Endothelial cell of umbilical vein (primary cell): ENCODE measurements at regions not wholly inside any gene's neighbourhood (a gene's known extent, or its start where the extent isn't known, plus 50 kb on each side); places are given as distances from the start of the nearest gene placed in this dataset.

Experiments
- BruUV-seq: library from RNA; stranded (reverse); fragments of 400-500 nt; replicated peaks from 2 replicates; lab custom pipeline; 2021; lab: Mats Ljungman, UMichigan
- CTCF ChIA-PET: fragments of 300-600, 350-600 bp; sonication (Branson Sonifier 250); formaldehyde crosslinking; loops from one replicate; lab custom pipeline; 2021; ENCODE audit warnings: antibody characterized with exemption, inconsistent platforms; lab: Charles Lee
- POLR2A ChIA-PET: fragments of 300-600, 350-600 bp; sonication (Branson Sonifier 250); formaldehyde crosslinking; loops from one replicate; lab custom pipeline; 2021; ENCODE audit warnings: antibody characterized with exemption, inconsistent platforms; lab: Charles Lee
- DNase-seq: peaks from one replicate; pipeline ENCODE4 v3.0.0-alpha.2; 2011; ENCODE audit warnings: low read depth, low spot score
- FAIRE-seq: peaks from 2 replicates; lab custom pipeline; 2011; peaks lifted over from hg19 to GRCh38; lab: Jason Lieb, UNC
- H2AFZ ChIP-seq: 2 replicates; pipeline ENCODE4 v1.6.0; 2012; ENCODE audit warnings: low read depth, low read length, control low read depth, inconsistent platforms
- H3K27ac ChIP-seq: 2 replicates; pipeline ENCODE4 v1.5.1; 2011; ENCODE audit warnings: low read depth, mild to moderate bottlenecking, control low read depth, low read length, moderate library complexity; ENCODE audit not compliant: insufficient read depth
- H3K27me3 ChIP-seq, 2 experiments: 2 replicates each; pipeline versions ENCODE4 v1.6.0 to v1.6.1; 2011; ENCODE audit warnings: low read length in 2 of 2, mixed read lengths in 1 of 2; ENCODE audit not compliant: control insufficient read depth in 2 of 2, insufficient read depth in 2 of 2
- H3K36me3 ChIP-seq, 2 experiments: 2 replicates in 1 of 2; 3 replicates in 1 of 2; pipeline ENCODE4 v1.5.1; 2011; ENCODE audit warnings: low read length in 2 of 2, mild to moderate bottlenecking in 1 of 2, moderate library complexity in 1 of 2; ENCODE audit not compliant: control insufficient read depth in 2 of 2, insufficient read depth in 2 of 2; ENCODE audit errors: extremely low read depth in 1 of 2
- H3K4me1 ChIP-seq: 3 replicates; pipeline ENCODE4 v1.5.1; 2011; ENCODE audit warnings: mild to moderate bottlenecking, low read length; ENCODE audit not compliant: control insufficient read depth, insufficient read depth; ENCODE audit errors: extremely low read depth
- H3K4me2 ChIP-seq: 2 replicates; pipeline ENCODE4 v1.6.1; 2011; ENCODE audit warnings: low read length, control low read depth, mixed read lengths; ENCODE audit not compliant: insufficient read depth
- H3K4me3 ChIP-seq, 3 experiments: fragments of 200-600 bp in 1 of 3; sonication (generic), shearing (Covaris generic) in 1 of 3; replicated peaks in 1 of 3; 2 replicates each; pipeline ENCODE4 v1.5.1; 2011 to 2016; ENCODE audit warnings: control low read depth in 3 of 3, low read length in 3 of 3, mild to moderate bottlenecking in 2 of 3, inconsistent platforms in 1 of 3, low read depth in 1 of 3, moderate library complexity in 1 of 3; ENCODE audit not compliant: insufficient read depth in 1 of 3
- H3K79me2 ChIP-seq: 2 replicates; pipeline ENCODE4 v1.6.0; 2012; ENCODE audit warnings: low read length, inconsistent platforms; ENCODE audit not compliant: control insufficient read depth, insufficient read depth
- H3K9ac ChIP-seq: replicated peaks from 2 replicates; pipeline ENCODE3; 2011; ENCODE audit warnings: low read length, control low read depth; ENCODE audit not compliant: insufficient read depth; ENCODE audit errors: extremely low read depth
- H3K9me1 ChIP-seq: replicated peaks from 3 replicates; pipeline ENCODE4 v1.6.0; 2011; ENCODE audit warnings: mild to moderate bottlenecking, low read length; ENCODE audit not compliant: control insufficient read depth, insufficient read depth; ENCODE audit errors: extremely low read depth
- H3K9me3 ChIP-seq: replicated peaks from 2 replicates; pipeline ENCODE4 v1.5.1; 2012; ENCODE audit warnings: low read length, inconsistent platforms; ENCODE audit not compliant: control insufficient read depth, insufficient read depth
- H4K20me1 ChIP-seq: replicated peaks from 2 replicates; pipeline ENCODE3; 2011; ENCODE audit warnings: mild to moderate bottlenecking, low read length; ENCODE audit not compliant: control insufficient read depth, insufficient read depth; ENCODE audit errors: extremely low read depth
- CTCF ChIP-seq, 2 donors: IDR thresholded peaks; 1 replicate in 1 of 2; 2 replicates in 1 of 2; pipeline ENCODE4 v1.5.1; 2011; ENCODE audit warnings: low read length in 2 of 2, mild to moderate bottlenecking in 2 of 2, moderate library complexity in 2 of 2, control low read depth in 1 of 2, inconsistent platforms in 1 of 2, low read depth in 1 of 2; ENCODE audit not compliant: insufficient read depth in 1 of 2; ENCODE audit errors: extremely low read depth in 1 of 2
- EZH2 ChIP-seq: IDR thresholded peaks from 2 replicates; pipeline ENCODE4 v1.6.1; 2012; ENCODE audit warnings: borderline replicate concordance, low read depth, mild to moderate bottlenecking, moderate library complexity, low read length, inconsistent platforms; ENCODE audit not compliant: severe bottlenecking
- FOS ChIP-seq: IDR thresholded peaks from 2 replicates; pipeline ENCODE4 v1.6.1; 2011; ENCODE audit warnings: mild to moderate bottlenecking, low read length, moderate library complexity, borderline replicate concordance; ENCODE audit not compliant: insufficient read depth
- GATA2 ChIP-seq: IDR thresholded peaks from 2 replicates; pipeline ENCODE4 v1.7.0; 2011; ENCODE audit warnings: low read depth, mild to moderate bottlenecking, moderate library complexity, mixed read lengths, low read length; ENCODE audit not compliant: insufficient read length, insufficient read depth
- JUN ChIP-seq: IDR thresholded peaks from 2 replicates; pipeline ENCODE4 v1.6.1; 2011; ENCODE audit warnings: borderline replicate concordance, low read depth; ENCODE audit not compliant: insufficient read length, insufficient read depth
- MYC ChIP-seq: IDR thresholded peaks from one replicate; pipeline ENCODE4 v1.6.1; 2011; ENCODE audit warnings: mild to moderate bottlenecking, low read depth, low read length
- POLR2A ChIP-seq: IDR thresholded peaks from 2 replicates; pipeline ENCODE4 v1.6.1; 2012; ENCODE audit warnings: low read depth, mild to moderate bottlenecking, control low read depth, low read length
- POLR2AphosphoS5 ChIP-seq: IDR thresholded peaks from 2 replicates; pipeline ENCODE4 v1.6.1; 2012; ENCODE audit warnings: low read depth, mild to moderate bottlenecking, control low read depth, low read length, moderate library complexity; ENCODE audit not compliant: insufficient read depth
- dilution Hi-C: fragments of 300-500 bp; cut with MboI; formaldehyde crosslinking; loops from one replicate; pipeline ENCODE4 v1.15.0; 2019; ENCODE audit warnings: low sequenced_read_pairs; ENCODE audit not compliant: extremely low pct_ligation_motif_present
- intact Hi-C: fragments of 100-400 bp; cut with micrococcal nuclease; formaldehyde crosslinking; loops from one replicate; pipeline ENCODE4 v1.10.0; 2022
- TF ChIP-seq, protein P1 (sequence below): IDR thresholded peaks from 2 replicates; pipeline ENCODE4 v1.6.1; 2011; ENCODE audit not compliant: insufficient read depth, insufficient read length

GRCh38 chr14:30381861-30382480 lies 177.0 kb upstream of the G2E3 start:
- Histone ChIP-seq H3K36me3 (no peaks in the 10 kb centered on the region), H2AFZ (no peak overlapping the region), H3K9ac (no peak overlapping the region), H3K27ac (no peak overlapping the region), H3K9me3 (no peaks in the 10 kb centered on the region), H3K4me1 (no peaks in the 10 kb centered on the region), H3K4me3 (no peak overlapping the region), H3K79me2 (no peaks in the 10 kb centered on the region), H3K9me1 (no peaks in the 10 kb centered on the region), H4K20me1 (no peaks in the 10 kb centered on the region), H3K4me2 (no peak overlapping the region), H3K27me3 (no peaks in the 10 kb centered on the region)
- dilution Hi-C loops = no loop called here
- FAIRE-seq (no peak), DNase-seq (no peak)
- no peak for TF ChIP-seq EZH2
- no peak for TF ChIP-seq POLR2AphosphoS5
- TF ChIP-seq CTCF (IDR thresholded peaks at IDR 0.05; ENCODE audit: extremely low read depth in 1 of 2, insufficient read depth in 1 of 2, low read depth in 1 of 2, low read length in 2 of 2) = no peak
- intact Hi-C loops = no loop called here
- BruUV-seq = no TSS peak
- CTCF ChIA-PET = interaction anchor here (0.6 kb wide), 1 partner anchor 1569 kb away, joined by 3 read pairs; no protein-coding TSS in a partner anchor
- POLR2A ChIA-PET = no interaction called here

DNA sequence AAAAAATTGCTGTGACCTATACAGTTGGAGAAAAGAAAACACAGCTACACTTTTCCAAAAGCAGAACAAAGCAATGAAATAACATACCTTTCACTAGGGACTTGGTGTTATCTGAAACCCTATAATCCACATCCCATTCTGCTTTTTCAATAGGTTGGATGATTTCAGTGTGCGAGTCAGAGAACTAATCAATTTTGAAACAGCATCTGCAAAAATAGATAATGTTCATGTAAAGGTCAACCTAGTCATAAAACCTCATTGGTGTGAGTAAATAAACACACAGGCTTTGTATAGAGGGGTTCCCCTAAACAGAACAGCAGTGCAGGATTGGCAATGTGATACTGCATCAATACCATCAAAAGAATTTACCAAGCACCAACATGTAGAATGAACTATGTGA lies 173.0 kb upstream of the G2E3 start:
- H3K9ac ChIP-seq = no peak overlapping the region
- FAIRE-seq = no peak
- H3K27ac ChIP-seq = no peak overlapping the region
- ChIA-PET POLR2A (no interaction called here), CTCF (interaction anchor here (0.7 kb wide), 1 partner anchor 10 kb away, joined by 3 read pairs; no protein-coding TSS in a partner anchor)
- H3K27me3 ChIP-seq = no peaks in the 10 kb centered on the region
- DNase-seq = no peak
- H3K4me2 ChIP-seq = no peak overlapping the region
- H3K36me3 ChIP-seq = no peaks in the 10 kb centered on the region
- no TSS peak for BruUV-seq
- no peaks in the 10 kb centered on the region for H3K9me1 ChIP-seq
- H3K4me1 ChIP-seq = no peaks in the 10 kb centered on the region
- no peaks in the 10 kb centered on the region for H3K9me3 ChIP-seq
- no peak for TF ChIP-seq FOS
- no peak for TF ChIP-seq JUN
- TF ChIP-seq EZH2 = no peak
- TF ChIP-seq CTCF (IDR thresholded peaks at IDR 0.05; ENCODE audit: extremely low read depth in 1 of 2, insufficient read depth in 1 of 2, low read depth in 1 of 2, low read length in 2 of 2) = no peak
- TF ChIP-seq, protein P1, sequence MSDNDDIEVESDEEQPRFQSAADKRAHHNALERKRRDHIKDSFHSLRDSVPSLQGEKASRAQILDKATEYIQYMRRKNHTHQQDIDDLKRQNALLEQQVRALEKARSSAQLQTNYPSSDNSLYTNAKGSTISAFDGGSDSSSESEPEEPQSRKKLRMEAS = no peak
- TF ChIP-seq MYC = no peak
- TF ChIP-seq POLR2A = no peak
- no peak for TF ChIP-seq POLR2AphosphoS5
- TF ChIP-seq GATA2 = no peak
- dilution Hi-C loops (no loop called here), intact Hi-C loops (no loop called here)
- no peaks in the 10 kb centered on the region for H4K20me1 ChIP-seq
- no peaks in the 10 kb centered on the region for H3K79me2 ChIP-seq
- H2AFZ ChIP-seq = no peak overlapping the region
- H3K4me3 ChIP-seq = no peak overlapping the region
